ENCODE measurements at regions not wholly inside any gene's neighbourhood (a gene's known extent, or its start where the extent isn't known, plus 50 kb on each side); places are given as distances from the start of the nearest gene placed in this dataset.

GRCh38 chr2:104577143-104577542, 276.8 kb upstream of the POU3F3 start:
- ChIA-PET POLR2A (ENCODE audit: low non-redundant PET) (no interaction called here), CTCF (interaction anchor here (0.6 kb wide), 1 partner anchor 321 kb away, joined by 5 read pairs; no protein-coding TSS in a partner anchor)
- DNase-seq (ENCODE audit: low spot score): no peak
- no peak overlapping the region for H3K27ac ChIP-seq
- TF ChIP-seq CTCF (conservative IDR thresholded peaks at IDR 0.05; ENCODE audit: low read depth): no peak

GRCh38 chr2:104582471-104582870, 271.4 kb upstream of the POU3F3 start:
- POLR2A ChIA-PET (ENCODE audit: low non-redundant PET): no interaction called here
- no peak for TF ChIP-seq CTCF (conservative IDR thresholded peaks at IDR 0.05; ENCODE audit: low read depth)
- DNase-seq (ENCODE audit: low spot score): no peak
- no peak overlapping the region for H3K27ac ChIP-seq
- CTCF ChIA-PET: no interaction called here

DNA sequence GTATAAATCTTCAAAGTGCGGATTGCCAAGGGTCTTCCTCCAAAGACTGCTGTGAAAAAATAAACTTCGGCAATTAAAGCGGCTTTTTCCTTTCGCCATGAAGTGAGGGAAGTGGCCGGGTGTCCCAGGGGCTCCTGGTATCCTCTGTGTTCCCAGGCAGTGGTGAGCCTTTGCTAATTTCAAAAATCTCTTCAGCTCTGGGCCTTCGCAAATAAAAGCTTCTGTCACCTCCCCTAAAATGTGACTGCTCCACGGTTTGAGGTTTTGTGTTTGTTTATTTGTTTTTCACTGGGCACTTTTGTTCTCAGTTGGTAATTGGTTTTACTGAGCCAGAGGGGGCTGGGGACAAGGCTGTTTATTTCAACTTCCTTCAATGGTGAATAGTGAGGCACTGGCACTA, 270.1 kb upstream of the POU3F3 start:
- ChIA-PET CTCF (no interaction called here), POLR2A (ENCODE audit: low non-redundant PET) (no interaction called here)
- TF ChIP-seq CTCF (conservative IDR thresholded peaks at IDR 0.05; ENCODE audit: low read depth): no peak
- DNase-seq (ENCODE audit: low spot score): no peak
- H3K27ac ChIP-seq: no peak overlapping the region

DNA sequence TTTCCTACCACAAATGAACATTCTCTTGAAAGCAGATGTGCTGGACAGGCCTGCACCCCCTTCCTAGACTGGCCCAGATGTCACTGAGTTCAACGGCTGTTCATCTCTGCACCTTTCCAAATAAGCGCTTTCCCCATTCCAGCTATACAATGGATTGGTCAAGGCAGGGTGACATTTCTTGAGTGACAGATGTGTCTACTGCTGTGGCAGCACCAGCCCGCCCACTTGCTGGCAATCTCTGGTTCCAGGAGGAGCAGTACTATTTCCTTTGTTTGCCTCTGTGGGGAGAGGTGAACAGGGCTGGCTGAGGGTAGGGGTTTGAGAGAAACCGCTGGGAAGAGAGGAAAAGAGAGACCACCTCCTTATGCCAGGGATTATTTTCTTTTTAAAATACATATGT, 269.5 kb upstream of the POU3F3 start:
- ChIA-PET CTCF (no interaction called here), POLR2A (ENCODE audit: low non-redundant PET) (no interaction called here)
- no peak for DNase-seq (ENCODE audit: low spot score)
- no peak overlapping the region for H3K27ac ChIP-seq
- no peak for TF ChIP-seq CTCF (conservative IDR thresholded peaks at IDR 0.05; ENCODE audit: low read depth)

DNA sequence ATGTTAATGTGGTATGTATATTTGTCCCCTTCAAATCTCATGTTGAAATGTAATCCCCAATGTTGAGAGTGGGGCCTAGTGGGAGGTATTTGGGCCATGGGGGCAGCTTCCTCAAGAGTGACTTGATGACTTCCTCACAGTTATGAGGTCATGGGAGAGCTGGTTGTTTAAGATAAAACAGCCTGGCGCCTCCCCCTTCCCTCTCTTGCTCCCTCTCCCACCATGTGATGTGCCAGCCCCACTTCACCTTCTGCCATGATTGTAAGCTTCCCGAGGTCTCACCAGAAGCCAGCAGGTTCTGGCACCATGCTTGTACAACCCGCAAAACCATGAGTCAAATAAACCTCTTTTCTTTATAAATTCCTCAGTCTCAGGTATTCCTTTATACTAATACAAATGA, 258.3 kb upstream of the POU3F3 start:
- H3K27ac ChIP-seq: no peak overlapping the region
- DNase-seq (ENCODE audit: low spot score): no peak
- no peak for TF ChIP-seq CTCF (conservative IDR thresholded peaks at IDR 0.05; ENCODE audit: low read depth)
- POLR2A ChIA-PET (ENCODE audit: low non-redundant PET): no interaction called here
- CTCF ChIA-PET: no interaction called here

GRCh38 chr2:104597942-104598341, 256.0 kb upstream of the POU3F3 start:
- no peak for TF ChIP-seq CTCF (conservative IDR thresholded peaks at IDR 0.05; ENCODE audit: low read depth)
- no peak overlapping the region for H3K27ac ChIP-seq
- DNase-seq (ENCODE audit: low spot score): no peak
- ChIA-PET POLR2A (ENCODE audit: low non-redundant PET) (no interaction called here), CTCF (interaction anchor here (0.5 kb wide), 1 partner anchor 1439 kb away, joined by 4 read pairs; no protein-coding TSS in a partner anchor)

- no peak for DNase-seq (ENCODE audit: low spot score)
- no peak overlapping the region for H3K27ac ChIP-seq
- no peak for TF ChIP-seq CTCF (conservative IDR thresholded peaks at IDR 0.05; ENCODE audit: low read depth)
- CTCF ChIA-PET: interaction anchor here (0.5 kb wide), 1 partner anchor 1440 kb away, joined by 4 read pairs; no protein-coding TSS in a partner anchor
- POLR2A ChIA-PET (ENCODE audit: low non-redundant PET): no interaction called here
These were observed 255.3 kb upstream of the POU3F3 start for GRCh38 chr2:104598636-104599035.

Data from RWPE1 (cell line).